Ovary (tissue), 7 donors: ENCODE measurements at regions not wholly inside any gene's neighbourhood (a gene's known extent, or its start where the extent isn't known, plus 50 kb on each side); places are given as distances from the start of the nearest gene placed in this dataset.

ENCODE experiments used
- DNase-seq, 5 donors: peaks; one replicate each; pipeline ENCODE4 v3.0.0-alpha.2; 2019 to 2020
- H3K27ac ChIP-seq, 2 donors: fragments of 200-600 bp; one replicate each; pipeline versions ENCODE4 v1.5.1 to v1.8.0; 2019 to 2022
- H3K27me3 ChIP-seq: fragments of 200-600 bp; one replicate; pipeline ENCODE4 v1.8.0; 2022
- H3K36me3 ChIP-seq: fragments of 200-600 bp; sonication (generic); one replicate; pipeline ENCODE4 v1.5.1; 2019
- H3K4me1 ChIP-seq: one replicate; pipeline ENCODE4 v1.8.1; 2013; ENCODE audit warnings: mild to moderate bottlenecking, moderate library complexity; ENCODE audit not compliant: insufficient read depth
- H3K4me3 ChIP-seq: fragments of 200-600 bp; sonication (generic); one replicate; pipeline ENCODE4 v1.5.1; 2017
- H3K9me3 ChIP-seq, 2 donors: fragments of 200-600 bp in 1 of 2; sonication (generic) in 1 of 2; one replicate each; pipeline versions ENCODE4 v1.5.1 to v1.8.1; 2013 to 2019; ENCODE audit warnings: mild to moderate bottlenecking in 1 of 2, moderate library complexity in 1 of 2
- CTCF ChIP-seq, 3 donors: fragments of 450-650 bp in 2 of 3; fragments of 200-600 bp in 1 of 3; IDR thresholded peaks; one replicate each; pipeline versions ENCODE4 v1.5.1 to v1.8.0; 2016 to 2022; ENCODE audit warnings: antibody characterized with exemption in 3 of 3, mild to moderate bottlenecking in 1 of 3
- EP300 ChIP-seq: sonication (generic); formaldehyde crosslinking; IDR thresholded peaks from one replicate; pipeline ENCODE4 v1.6.1; 2017; ENCODE audit warnings: antibody characterized with exemption
- POLR2A ChIP-seq: fragments of 450-650 bp; IDR thresholded peaks from one replicate; pipeline ENCODE4 v1.6.1; 2017; ENCODE audit warnings: antibody characterized with exemption, mild to moderate bottlenecking, moderate library complexity
- WGBS, 3 donors: extraction: QIAGEN DNeasy Blood & Tissue Kit in 1 of 3; methylation state at CpG; one replicate each; pipeline versions ENCODE4 v1.1.5 to v1.1.7; 2013 to 2017; 5-methylcytosine and 5-hydroxymethylcytosine counted together
- intact Hi-C, 4 donors: fragments of 100-400 bp; cut with DNase I; formaldehyde crosslinking; loops; one replicate each; pipeline versions ENCODE4 v1.11.0 to v1.15.1; 2022 to 2023
- donor health status: DM: no; HTN: no; CAD: no; lungs with moderate emphysema.
- donor health status: DM: no; HTN: no; CAD: no.
- donor health status: Bipolar disorder and iron deficiency.
- donor health status: DM: no; HTN: no; CAD: no.
- donor health status: DM: yes; HTN: yes; CAD: no.

- Histone ChIP-seq H3K4me3 (no peak overlapping the region), H3K27me3 (no peaks in the 10 kb centered on the region), H3K9me3 (no peaks in the 10 kb centered on the region), H3K27ac (no peak overlapping the region), H3K4me1 (no peaks in the 10 kb centered on the region), H3K36me3 (no peaks in the 10 kb centered on the region)
- no peak for DNase-seq
- intact Hi-C loops, result no loop called here
- no peak for TF ChIP-seq EP300
- TF ChIP-seq POLR2A, result no peak
- no peak for TF ChIP-seq CTCF (IDR thresholded peaks at IDR 0.05)
Observed at GRCh38 chr12:56872366-56872765, 61.8 kb downstream of the SDR9C7 start.

GRCh38 chr12:56867216-56867615 lies 67.0 kb downstream of the SDR9C7 start:
- DNase-seq, result no peak
- 30 to 48% (median 40%) methylated on average over 1 of the region's 1 CpG for WGBS, 3 donors
- Histone ChIP-seq H3K27me3 (no peaks in the 10 kb centered on the region), H3K36me3 (no peaks in the 10 kb centered on the region), H3K4me3 (no peak overlapping the region), H3K27ac (no peak overlapping the region), H3K4me1 (no peaks in the 10 kb centered on the region), H3K9me3 (peaks cover 5% of the 10 kb centered on the region in 2 donors)
- TF ChIP-seq POLR2A (no peak), EP300 (no peak), CTCF (IDR thresholded peaks at IDR 0.05) (no peak)
- intact Hi-C loops, result no loop called here

DNA sequence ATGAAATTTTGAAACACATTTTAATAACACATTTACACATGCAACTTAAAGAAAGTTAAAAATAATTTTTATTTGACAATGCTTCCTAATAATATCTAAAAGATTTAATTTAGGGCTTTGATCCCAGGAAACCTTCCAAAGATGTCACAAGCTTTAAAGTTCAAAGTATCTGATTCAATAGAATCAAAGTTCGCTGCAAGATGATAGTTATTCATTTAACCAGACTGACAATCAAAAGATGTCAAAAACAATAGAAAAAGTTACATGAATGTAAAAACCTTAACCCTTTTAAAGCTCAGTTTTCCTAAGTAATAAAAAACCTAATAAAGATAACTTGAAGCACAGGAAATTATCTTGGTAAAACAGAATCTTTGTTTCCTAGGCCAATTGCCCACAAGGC lies 67.7 kb downstream of the SDR9C7 start:
- WGBS, 3 donors, result 80 to 87% (median 84%) methylated on average over 1 of the region's 1 CpG
- intact Hi-C loops, result no loop called here

GRCh38 chr12:56864318-56864717 lies 69.9 kb downstream of the SDR9C7 start:
- H3K9me3 ChIP-seq, result peaks cover 5 to 10% of the 10 kb centered on the region in 2 donors
- 89 to 97% (median 91%) methylated on average over 2 of the region's 2 CpGs for WGBS, 3 donors
- no peaks in the 10 kb centered on the region for H3K4me1 ChIP-seq
- intact Hi-C loops, result no loop called here
- no peaks in the 10 kb centered on the region for H3K27me3 ChIP-seq
- no peak overlapping the region for H3K27ac ChIP-seq
- H3K4me3 ChIP-seq, result no peak overlapping the region
- no peak for TF ChIP-seq CTCF (IDR thresholded peaks at IDR 0.05)
- TF ChIP-seq EP300, result no peak
- no peak for TF ChIP-seq POLR2A
- no peak for DNase-seq
- H3K36me3 ChIP-seq, result no peaks in the 10 kb centered on the region

More for the DNA sequence above, 67.7 kb downstream of the SDR9C7 start:
- Histone ChIP-seq H3K4me3 (no peak overlapping the region), H3K27ac (no peak overlapping the region), H3K9me3 (peaks cover 5 to 10% of the 10 kb centered on the region in 2 donors), H3K27me3 (no peaks in the 10 kb centered on the region), H3K4me1 (no peaks in the 10 kb centered on the region), H3K36me3 (no peaks in the 10 kb centered on the region)
- TF ChIP-seq CTCF (IDR thresholded peaks at IDR 0.05) (no peak), EP300 (no peak), POLR2A (no peak)
- no peak for DNase-seq

GRCh38 chr12:56863789-56864188 lies 70.4 kb downstream of the SDR9C7 start:
- Histone ChIP-seq H3K27me3 (no peaks in the 10 kb centered on the region), H3K9me3 (peaks cover 5 to 10% of the 10 kb centered on the region in 2 donors), H3K4me1 (no peaks in the 10 kb centered on the region), H3K36me3 (no peaks in the 10 kb centered on the region), H3K27ac (no peak overlapping the region), H3K4me3 (no peak overlapping the region)
- no peak for DNase-seq
- TF ChIP-seq CTCF (IDR thresholded peaks at IDR 0.05), result no peak
- TF ChIP-seq POLR2A, result no peak
- intact Hi-C loops, result no loop called here
